SK-N-SH (cell line): ENCODE measurements at regions not wholly inside any gene's neighbourhood (a gene's known extent, or its start where the extent isn't known, plus 50 kb on each side); places are given as distances from the start of the nearest gene placed in this dataset.

Source experiments
- CTCF ChIA-PET: fragments of 300-600, 350-600 bp; formaldehyde crosslinking; extraction: SDS; loops from one replicate; lab custom pipeline; 2021; lab: Yijun Ruan, JAX
- POLR2A ChIA-PET: fragments of 350-600 bp; sonication (Branson Sonifier 250); formaldehyde crosslinking; extraction: SDS; loops from one replicate; lab custom pipeline; 2020; ENCODE audit warnings: antibody characterized with exemption, inconsistent platforms; lab: Yijun Ruan, JAX
- DNase-seq: peaks from one replicate; pipeline ENCODE4 v3.0.0; 2012
- H2AFZ ChIP-seq: fragments of 200-600 bp; sonication (generic); 2 replicates; pipeline ENCODE4 v1.8.1; 2016; ENCODE audit warnings: antibody characterized with exemption, mild to moderate bottlenecking, low read depth
- H3F3A ChIP-seq: fragments of 200-600 bp; sonication (generic); replicated peaks from 2 replicates; pipeline ENCODE3; 2016; ENCODE audit warnings: antibody characterized with exemption, mild to moderate bottlenecking; ENCODE audit not compliant: insufficient read depth
- H3K27ac ChIP-seq, 2 experiments: fragments of 200-500 bp in 1 of 2; fragments of 200-600 bp in 1 of 2; sonication (Bioruptor generic) in 1 of 2; sonication (generic), shearing (Covaris generic) in 1 of 2; 2 replicates each; pipeline versions ENCODE4 v1.5.1 to v1.6.1; 2014 to 2016; ENCODE audit warnings: low read depth in 2 of 2, inconsistent platforms in 1 of 2, low read length in 1 of 2, mild to moderate bottlenecking in 1 of 2, mixed read lengths in 1 of 2
- H3K27me3 ChIP-seq: fragments of 200-600 bp; sonication (generic), shearing (Covaris generic); 2 replicates; pipeline ENCODE4 v1.6.1; 2016; ENCODE audit warnings: mixed run types; ENCODE audit not compliant: insufficient read depth
- H3K36me3 ChIP-seq, 2 experiments: fragments of 200-500 bp in 1 of 2; fragments of 200-600 bp in 1 of 2; sonication (Bioruptor generic) in 1 of 2; sonication (generic) in 1 of 2; replicated peaks in 1 of 2; 2 replicates each; pipeline versions ENCODE3 to v1.5.1; 2014 to 2016; ENCODE audit warnings: low read length in 1 of 2, mild to moderate bottlenecking in 1 of 2; ENCODE audit not compliant: insufficient read depth in 2 of 2, control insufficient read depth in 1 of 2
- H3K4me1 ChIP-seq, 2 experiments: fragments of 200-500 bp in 1 of 2; fragments of 200-600 bp in 1 of 2; sonication (Bioruptor generic) in 1 of 2; sonication (generic), shearing (Covaris generic) in 1 of 2; 2 replicates each; pipeline versions ENCODE4 v1.5.1 to v1.6.1; 2014 to 2016; ENCODE audit warnings: low read depth in 1 of 2, low read length in 1 of 2, mixed run types in 1 of 2; ENCODE audit not compliant: insufficient read depth in 2 of 2, control insufficient read depth in 1 of 2
- H3K4me2 ChIP-seq: fragments of 200-600 bp; sonication (generic), shearing (Covaris generic); 2 replicates; pipeline ENCODE4 v1.6.1; 2017; ENCODE audit warnings: mixed run types
- H3K4me3 ChIP-seq, 2 experiments: fragments of 200-500 bp in 1 of 2; fragments of 200-600 bp in 1 of 2; sonication (Bioruptor generic) in 1 of 2; sonication (generic), shearing (Covaris generic) in 1 of 2; 2 replicates each; pipeline versions ENCODE4 v1.5.1 to v1.8.1; 2014 to 2016; ENCODE audit warnings: low read depth in 2 of 2, inconsistent platforms in 1 of 2, low read length in 1 of 2, mild to moderate bottlenecking in 1 of 2, mixed read lengths in 1 of 2, moderate library complexity in 1 of 2
- H3K79me2 ChIP-seq: fragments of 200-600 bp; sonication (generic); 2 replicates; pipeline ENCODE4 v1.8.1; 2017; ENCODE audit warnings: mild to moderate bottlenecking; ENCODE audit not compliant: insufficient read depth
- H3K9ac ChIP-seq: fragments of 200-600 bp; sonication (generic); 2 replicates; pipeline ENCODE4 v1.6.1; 2017; ENCODE audit warnings: mixed run types
- H3K9me2 ChIP-seq: fragments of 200-600 bp; sonication (generic); 2 replicates; pipeline ENCODE4 v1.6.1; 2017; ENCODE audit warnings: mixed run types
- H3K9me3 ChIP-seq: fragments of 200-600 bp; sonication (generic); 2 replicates; pipeline ENCODE4 v1.6.1; 2017; ENCODE audit warnings: mixed run types, mild to moderate bottlenecking, moderate library complexity
- H4K20me1 ChIP-seq: fragments of 200-600 bp; sonication (generic); 2 replicates; pipeline ENCODE4 v1.6.1; 2017; ENCODE audit warnings: mild to moderate bottlenecking, mixed run types; ENCODE audit not compliant: insufficient read depth
- FOXJ3 ChIP-seq: sonication (generic); formaldehyde crosslinking; IDR thresholded peaks from 2 replicates; pipeline ENCODE4 v1.5.1; 2020; ENCODE audit warnings: mild to moderate bottlenecking, missing genetic modification reagents
- GATA2 ChIP-seq: sonication (generic); formaldehyde crosslinking; IDR thresholded peaks from 2 replicates; pipeline ENCODE4 v1.5.0; 2020; ENCODE audit warnings: mild to moderate bottlenecking, missing genetic modification reagents
- JUND ChIP-seq: IDR thresholded peaks from 2 replicates; pipeline ENCODE4 v1.4.0; 2012
- MEF2A ChIP-seq: IDR thresholded peaks from 2 replicates; pipeline ENCODE4 v1.4.0; 2012; ENCODE audit warnings: low read depth, borderline replicate concordance
- MXI1 ChIP-seq: IDR thresholded peaks from 2 replicates; pipeline ENCODE4 v1.6.1; 2012; ENCODE audit warnings: mild to moderate bottlenecking, low read depth, low read length, improper control_type of control experiment
- NFIC ChIP-seq: IDR thresholded peaks from 2 replicates; pipeline ENCODE4 v1.4.0; 2012; ENCODE audit warnings: borderline replicate concordance
- RAD21 ChIP-seq: IDR thresholded peaks from 2 replicates; pipeline ENCODE4 v1.6.1; 2012; ENCODE audit warnings: mild to moderate bottlenecking, low read length
- RCOR1 ChIP-seq: fragments of 150-350 bp; IDR thresholded peaks from 2 replicates; pipeline ENCODE4 v1.6.1; 2017; ENCODE audit warnings: antibody characterized with exemption, low read length
- RFX5 ChIP-seq: IDR thresholded peaks from 2 replicates; pipeline ENCODE4 v1.6.1; 2012; ENCODE audit warnings: mild to moderate bottlenecking, improper control_type of control experiment, low read length
- TCF12 ChIP-seq: IDR thresholded peaks from 2 replicates; pipeline ENCODE4 v1.4.0; 2012
- WGBS: methylation state at CpG from one replicate; pipeline ENCODE4 v1.1.6; 2017; ENCODE audit warnings: low lambda C conversion rate; 5-methylcytosine and 5-hydroxymethylcytosine counted together
- TF ChIP-seq, protein P1 (sequence below): IDR thresholded peaks from 2 replicates; pipeline ENCODE4 v1.4.0; 2012; ENCODE audit warnings: low read depth
- TF ChIP-seq, protein P2 (sequence below): fragments of 200-600 bp; sonication (generic); IDR thresholded peaks from 2 replicates; pipeline ENCODE4 v1.6.1; 2017; ENCODE audit warnings: antibody characterized with exemption, mild to moderate bottlenecking, moderate library complexity
- TF ChIP-seq, protein P3 (sequence below): IDR thresholded peaks from 2 replicates; pipeline ENCODE4 v1.4.0; 2012; ENCODE audit warnings: low read depth, borderline replicate concordance

DNA sequence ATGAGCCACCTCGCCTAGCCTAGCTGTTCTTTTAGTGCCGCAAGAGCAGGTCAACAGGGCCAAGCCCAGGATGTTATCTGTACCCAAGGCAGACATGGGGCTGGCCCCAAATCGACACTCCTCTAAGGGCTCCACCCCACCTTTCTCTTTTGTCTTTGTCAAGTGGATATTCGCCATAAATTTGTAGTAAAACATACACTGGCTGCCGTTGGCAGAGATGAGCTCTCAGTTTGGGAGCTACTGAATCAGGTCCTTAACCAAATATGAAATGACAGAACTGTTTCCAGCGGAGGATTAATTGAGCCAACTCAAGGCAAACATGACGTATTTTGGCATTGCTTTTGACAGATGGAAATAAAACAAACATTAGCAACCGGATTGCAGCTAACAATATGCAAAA, 556.9 kb upstream of the CDH5 start:
- no peak overlapping the region for H3K27ac ChIP-seq
- ChIA-PET POLR2A (no interaction called here), CTCF (interaction anchor here (0.8 kb wide), 1 partner anchor 942 kb away, joined by 3 read pairs; the partner anchor contains the start of gene DYNC1LI2)
- no peak overlapping the region for H3K9ac ChIP-seq
- TF ChIP-seq NFIC (no peak), JUND (no peak), MXI1 (no peak), RFX5 (no peak), TCF12 (no peak), MEF2A (no peak), RCOR1 (no peak), RAD21 (no peak)
- TF ChIP-seq, protein P1, sequence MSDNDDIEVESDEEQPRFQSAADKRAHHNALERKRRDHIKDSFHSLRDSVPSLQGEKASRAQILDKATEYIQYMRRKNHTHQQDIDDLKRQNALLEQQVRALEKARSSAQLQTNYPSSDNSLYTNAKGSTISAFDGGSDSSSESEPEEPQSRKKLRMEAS, result no peak
- TF ChIP-seq, protein P2, sequence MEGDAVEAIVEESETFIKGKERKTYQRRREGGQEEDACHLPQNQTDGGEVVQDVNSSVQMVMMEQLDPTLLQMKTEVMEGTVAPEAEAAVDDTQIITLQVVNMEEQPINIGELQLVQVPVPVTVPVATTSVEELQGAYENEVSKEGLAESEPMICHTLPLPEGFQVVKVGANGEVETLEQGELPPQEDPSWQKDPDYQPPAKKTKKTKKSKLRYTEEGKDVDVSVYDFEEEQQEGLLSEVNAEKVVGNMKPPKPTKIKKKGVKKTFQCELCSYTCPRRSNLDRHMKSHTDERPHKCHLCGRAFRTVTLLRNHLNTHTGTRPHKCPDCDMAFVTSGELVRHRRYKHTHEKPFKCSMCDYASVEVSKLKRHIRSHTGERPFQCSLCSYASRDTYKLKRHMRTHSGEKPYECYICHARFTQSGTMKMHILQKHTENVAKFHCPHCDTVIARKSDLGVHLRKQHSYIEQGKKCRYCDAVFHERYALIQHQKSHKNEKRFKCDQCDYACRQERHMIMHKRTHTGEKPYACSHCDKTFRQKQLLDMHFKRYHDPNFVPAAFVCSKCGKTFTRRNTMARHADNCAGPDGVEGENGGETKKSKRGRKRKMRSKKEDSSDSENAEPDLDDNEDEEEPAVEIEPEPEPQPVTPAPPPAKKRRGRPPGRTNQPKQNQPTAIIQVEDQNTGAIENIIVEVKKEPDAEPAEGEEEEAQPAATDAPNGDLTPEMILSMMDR, result no peak
- TF ChIP-seq, protein P3, sequence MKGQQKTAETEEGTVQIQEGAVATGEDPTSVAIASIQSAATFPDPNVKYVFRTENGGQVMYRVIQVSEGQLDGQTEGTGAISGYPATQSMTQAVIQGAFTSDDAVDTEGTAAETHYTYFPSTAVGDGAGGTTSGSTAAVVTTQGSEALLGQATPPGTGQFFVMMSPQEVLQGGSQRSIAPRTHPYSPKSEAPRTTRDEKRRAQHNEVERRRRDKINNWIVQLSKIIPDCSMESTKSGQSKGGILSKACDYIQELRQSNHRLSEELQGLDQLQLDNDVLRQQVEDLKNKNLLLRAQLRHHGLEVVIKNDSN, result no peak
- TF ChIP-seq, all 33 proteins: peak for 0
- Histone ChIP-seq H3F3A (no peaks in the 10 kb centered on the region), H3K4me2 (no peak overlapping the region), H3K9me2 (no peaks in the 10 kb centered on the region), H3K9me3 (no peaks in the 10 kb centered on the region), H3K27me3 (no peaks in the 10 kb centered on the region), H3K79me2 (no peaks in the 10 kb centered on the region), H3K36me3 (no peaks in the 10 kb centered on the region), H3K4me1 (no peaks in the 10 kb centered on the region; a peak in 2 of 4 replicates), H2AFZ (no peak overlapping the region), H3K4me3 (no peak overlapping the region), H4K20me1 (no peaks in the 10 kb centered on the region)
- 35% methylated on average over 6 of the region's 8 CpGs for WGBS
- no peak for DNase-seq

DNA sequence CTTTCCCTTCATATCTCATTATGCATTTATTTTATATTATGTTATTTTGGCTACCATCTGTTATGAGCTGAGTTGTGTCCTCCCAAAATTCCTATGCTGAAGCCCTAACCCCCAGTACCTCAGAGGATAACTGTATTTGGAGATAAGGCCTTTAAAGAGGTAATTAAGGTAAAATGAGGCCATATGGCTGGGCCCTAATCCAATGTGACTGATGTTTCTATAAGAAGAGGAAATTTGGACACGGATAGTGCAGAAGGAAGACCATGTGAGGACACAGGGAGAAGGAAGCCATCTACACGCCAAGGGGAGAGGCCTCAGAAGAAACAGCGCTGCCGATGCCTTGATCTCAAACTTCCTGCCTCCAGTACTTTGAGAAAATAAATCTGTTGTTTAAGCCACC, 557.7 kb upstream of the CDH5 start:
- WGBS, result 65% methylated on average over 4 of the region's 4 CpGs
- no peaks in the 10 kb centered on the region for H3K9me2 ChIP-seq
- H2AFZ ChIP-seq, result no peak overlapping the region
- H3K9ac ChIP-seq, result no peak overlapping the region
- no peak for DNase-seq
- no peaks in the 10 kb centered on the region for H3K9me3 ChIP-seq
- no peaks in the 10 kb centered on the region for H4K20me1 ChIP-seq
- no peak overlapping the region for H3K4me3 ChIP-seq
- ChIA-PET POLR2A (no interaction called here), CTCF (interaction anchor here (0.6 to 0.9 kb wide), 2 partner anchors 462 to 800 kb away, joined by 3 read pairs; no protein-coding TSS in a partner anchor)
- TF ChIP-seq MEF2A, result no peak
- peak; percentile 75 for TF ChIP-seq RCOR1
- no peak for TF ChIP-seq FOXJ3 (CRISPR knock-in tag)
- no peak for TF ChIP-seq GATA2 (CRISPR knock-in tag)
- no peak for TF ChIP-seq NFIC
- H3K27ac ChIP-seq, result no peak overlapping the region
- no peak overlapping the region for H3K4me2 ChIP-seq
- no peaks in the 10 kb centered on the region for H3K27me3 ChIP-seq
- no peaks in the 10 kb centered on the region for H3K79me2 ChIP-seq
- H3K4me1 ChIP-seq, result no peaks in the 10 kb centered on the region; a peak in 2 of 4 replicates
- no peaks in the 10 kb centered on the region for H3F3A ChIP-seq
- H3K36me3 ChIP-seq, result no peaks in the 10 kb centered on the region
